GM21515 (cell line): ENCODE measurements at regions not wholly inside any gene's neighbourhood (a gene's known extent, or its start where the extent isn't known, plus 50 kb on each side); places are given as distances from the start of the nearest gene placed in this dataset.
"Not testable (repeated sequence)": the region's sequence is repeated elsewhere in the genome, so short reads cannot be mapped to it uniquely, and the experiment has no call there.

Source experiments
- ATAC-seq: cut with Tn5 transposase; IDR thresholded peaks from one replicate; pipeline ENCODE4 v1.9.1; 2021; ENCODE audit not compliant: unreplicated experiment

- ATAC-seq, result not testable (repeated sequence)
Measured at GRCh38 chr13:22858980-22859379, 321.8 kb upstream of the SGCG start.

- ATAC-seq, result not testable (repeated sequence)
Measured at GRCh38 chr13:22859411-22859810, 321.4 kb upstream of the SGCG start.

- ATAC-seq, result no peak
Measured at GRCh38 chr13:22861958-22862466, 318.8 kb upstream of the SGCG start.

- ATAC-seq, result no peak
Measured at GRCh38 chr13:22862478-22862877, 318.3 kb upstream of the SGCG start.

GRCh38 chr13:22866221-22866620 lies 314.6 kb upstream of the SGCG start:
- ATAC-seq, result no peak

- ATAC-seq, result no peak
Measured at GRCh38 chr13:22871231-22871630, 309.5 kb upstream of the SGCG start.

GRCh38 chr13:22874839-22875238 lies 305.9 kb upstream of the SGCG start:
- ATAC-seq, result no peak

GRCh38 chr13:22877421-22877820 lies 303.4 kb upstream of the SGCG start:
- ATAC-seq, result no peak

- ATAC-seq, result no peak
Measured at GRCh38 chr13:22880741-22881720, 299.7 kb upstream of the SGCG start.

- ATAC-seq, result not testable (repeated sequence)
Measured at GRCh38 chr13:22881721-22882608, 298.8 kb upstream of the SGCG start.

GRCh38 chr13:22883262-22883840 lies 297.4 kb upstream of the SGCG start:
- ATAC-seq, result no peak

GRCh38 chr13:22883956-22884355 lies 296.8 kb upstream of the SGCG start:
- ATAC-seq, result no peak

GRCh38 chr13:22886061-22886460 lies 294.7 kb upstream of the SGCG start:
- not testable (repeated sequence) for ATAC-seq

- ATAC-seq, result not testable (repeated sequence)
Measured at GRCh38 chr13:22889376-22889775, 291.4 kb upstream of the SGCG start.

GRCh38 chr13:22893204-22893603 lies 287.6 kb upstream of the SGCG start:
- no peak for ATAC-seq

GRCh38 chr13:22893777-22894176 lies 287.0 kb upstream of the SGCG start:
- no peak for ATAC-seq

- ATAC-seq, result no peak
Measured at GRCh38 chr13:22897571-22898314, 283.0 kb upstream of the SGCG start.

- ATAC-seq, result not testable (repeated sequence)
Measured at GRCh38 chr13:22900416-22900951, 280.3 kb upstream of the SGCG start.

GRCh38 chr13:22903301-22903700 lies 277.5 kb upstream of the SGCG start:
- ATAC-seq, result no peak

GRCh38 chr13:22903925-22904324 lies 276.9 kb upstream of the SGCG start:
- no peak for ATAC-seq
